ENCODE measurements at regions not wholly inside any gene's neighbourhood (a gene's known extent, or its start where the extent isn't known, plus 50 kb on each side); places are given as distances from the start of the nearest gene placed in this dataset.

DNA sequence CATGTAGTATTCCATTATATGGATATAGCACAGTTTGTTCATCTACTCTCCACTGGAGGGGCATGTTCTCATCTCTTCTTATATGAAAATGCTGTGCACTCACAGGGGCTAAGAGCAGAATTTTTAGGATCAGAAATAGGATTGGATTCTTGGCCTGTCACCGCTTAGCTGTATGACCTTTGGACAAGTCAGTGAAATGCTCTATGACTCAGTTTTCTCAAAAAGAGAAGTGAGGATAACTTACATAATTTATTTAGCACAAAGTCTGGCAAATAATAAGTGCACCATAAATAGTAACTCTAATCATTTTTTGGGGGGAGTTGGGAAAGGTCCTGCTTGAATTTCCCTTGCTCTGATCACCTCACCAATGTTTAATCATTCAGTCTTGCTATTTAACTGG lies 103.7 kb upstream of the LRIG1 start:
- TF ChIP-seq, protein P1, sequence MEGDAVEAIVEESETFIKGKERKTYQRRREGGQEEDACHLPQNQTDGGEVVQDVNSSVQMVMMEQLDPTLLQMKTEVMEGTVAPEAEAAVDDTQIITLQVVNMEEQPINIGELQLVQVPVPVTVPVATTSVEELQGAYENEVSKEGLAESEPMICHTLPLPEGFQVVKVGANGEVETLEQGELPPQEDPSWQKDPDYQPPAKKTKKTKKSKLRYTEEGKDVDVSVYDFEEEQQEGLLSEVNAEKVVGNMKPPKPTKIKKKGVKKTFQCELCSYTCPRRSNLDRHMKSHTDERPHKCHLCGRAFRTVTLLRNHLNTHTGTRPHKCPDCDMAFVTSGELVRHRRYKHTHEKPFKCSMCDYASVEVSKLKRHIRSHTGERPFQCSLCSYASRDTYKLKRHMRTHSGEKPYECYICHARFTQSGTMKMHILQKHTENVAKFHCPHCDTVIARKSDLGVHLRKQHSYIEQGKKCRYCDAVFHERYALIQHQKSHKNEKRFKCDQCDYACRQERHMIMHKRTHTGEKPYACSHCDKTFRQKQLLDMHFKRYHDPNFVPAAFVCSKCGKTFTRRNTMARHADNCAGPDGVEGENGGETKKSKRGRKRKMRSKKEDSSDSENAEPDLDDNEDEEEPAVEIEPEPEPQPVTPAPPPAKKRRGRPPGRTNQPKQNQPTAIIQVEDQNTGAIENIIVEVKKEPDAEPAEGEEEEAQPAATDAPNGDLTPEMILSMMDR (conservative IDR thresholded peaks at IDR 0.05): no peak
- H3K27ac Mint-ChIP-seq: no peak overlapping the region
- peaks cover 13% of the 10 kb centered on the region for H3K27me3 Mint-ChIP-seq
- DNase-seq (ENCODE audit: extremely low spot score, unreplicated experiment): no peak
- H3K4me3 Mint-ChIP-seq: no peak overlapping the region
- no peaks in the 10 kb centered on the region for H3K9me3 Mint-ChIP-seq
- peaks cover 17% of the 10 kb centered on the region for H3K4me1 Mint-ChIP-seq (ENCODE audit: unreplicated experiment)
- no peaks in the 10 kb centered on the region for H3K36me3 Mint-ChIP-seq

DNA sequence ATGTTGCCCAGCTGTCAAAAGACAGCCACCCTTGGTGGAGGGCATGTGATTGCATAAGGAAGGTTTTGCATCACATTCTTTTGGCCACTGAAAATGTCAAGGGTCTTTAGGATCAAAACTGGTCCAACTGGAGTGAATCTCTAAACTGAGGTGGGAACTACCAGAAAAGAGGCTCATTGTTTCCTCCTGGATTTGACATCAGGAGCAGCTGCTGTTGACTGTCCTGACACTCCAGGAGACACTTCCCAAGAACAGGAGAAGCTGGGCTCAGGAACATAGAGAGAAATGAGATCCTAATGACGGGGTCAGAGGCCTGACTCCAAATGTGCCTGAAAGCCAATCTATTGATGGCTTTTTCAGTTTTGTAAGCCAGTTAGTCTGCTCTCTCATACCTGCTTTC lies 105.3 kb upstream of the LRIG1 start:
- H3K4me1 Mint-ChIP-seq (ENCODE audit: unreplicated experiment): peaks cover 26% of the 10 kb centered on the region
- H3K36me3 Mint-ChIP-seq: no peaks in the 10 kb centered on the region
- no peak overlapping the region for H3K27ac Mint-ChIP-seq
- DNase-seq (ENCODE audit: extremely low spot score, unreplicated experiment): no peak
- peaks cover 11% of the 10 kb centered on the region for H3K27me3 Mint-ChIP-seq
- no peaks in the 10 kb centered on the region for H3K9me3 Mint-ChIP-seq
- no peak overlapping the region for H3K4me3 Mint-ChIP-seq
- TF ChIP-seq, protein P1 (conservative IDR thresholded peaks at IDR 0.05): no peak

DNA sequence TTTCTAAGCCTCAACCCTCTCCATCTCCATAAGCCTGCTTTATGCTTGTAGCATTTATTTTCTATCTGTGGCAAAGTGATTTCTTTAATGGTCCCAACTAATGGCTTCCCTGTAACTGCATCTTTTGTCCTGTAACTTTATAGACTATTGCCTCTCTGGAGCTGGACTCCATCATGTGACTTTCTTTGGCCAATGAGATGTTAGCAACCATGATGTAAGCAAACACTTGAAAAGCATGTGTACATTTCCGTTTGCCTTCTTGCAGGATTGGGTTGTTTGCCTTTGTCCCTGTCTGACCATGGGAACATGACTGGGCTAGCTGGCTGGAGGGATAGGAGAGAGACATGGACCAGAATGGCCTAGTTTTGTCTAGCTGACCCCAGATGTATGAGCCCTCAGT lies 106.0 kb upstream of the LRIG1 start:
- Mint-ChIP-seq H3K27ac (no peak overlapping the region), H3K4me3 (no peak overlapping the region), H3K36me3 (no peaks in the 10 kb centered on the region), H3K9me3 (no peaks in the 10 kb centered on the region), H3K27me3 (peaks cover 11% of the 10 kb centered on the region), H3K4me1 (ENCODE audit: unreplicated experiment) (peaks cover 26% of the 10 kb centered on the region)
- no peak for DNase-seq (ENCODE audit: extremely low spot score, unreplicated experiment)
- TF ChIP-seq, protein P1 (conservative IDR thresholded peaks at IDR 0.05): no peak

DNA sequence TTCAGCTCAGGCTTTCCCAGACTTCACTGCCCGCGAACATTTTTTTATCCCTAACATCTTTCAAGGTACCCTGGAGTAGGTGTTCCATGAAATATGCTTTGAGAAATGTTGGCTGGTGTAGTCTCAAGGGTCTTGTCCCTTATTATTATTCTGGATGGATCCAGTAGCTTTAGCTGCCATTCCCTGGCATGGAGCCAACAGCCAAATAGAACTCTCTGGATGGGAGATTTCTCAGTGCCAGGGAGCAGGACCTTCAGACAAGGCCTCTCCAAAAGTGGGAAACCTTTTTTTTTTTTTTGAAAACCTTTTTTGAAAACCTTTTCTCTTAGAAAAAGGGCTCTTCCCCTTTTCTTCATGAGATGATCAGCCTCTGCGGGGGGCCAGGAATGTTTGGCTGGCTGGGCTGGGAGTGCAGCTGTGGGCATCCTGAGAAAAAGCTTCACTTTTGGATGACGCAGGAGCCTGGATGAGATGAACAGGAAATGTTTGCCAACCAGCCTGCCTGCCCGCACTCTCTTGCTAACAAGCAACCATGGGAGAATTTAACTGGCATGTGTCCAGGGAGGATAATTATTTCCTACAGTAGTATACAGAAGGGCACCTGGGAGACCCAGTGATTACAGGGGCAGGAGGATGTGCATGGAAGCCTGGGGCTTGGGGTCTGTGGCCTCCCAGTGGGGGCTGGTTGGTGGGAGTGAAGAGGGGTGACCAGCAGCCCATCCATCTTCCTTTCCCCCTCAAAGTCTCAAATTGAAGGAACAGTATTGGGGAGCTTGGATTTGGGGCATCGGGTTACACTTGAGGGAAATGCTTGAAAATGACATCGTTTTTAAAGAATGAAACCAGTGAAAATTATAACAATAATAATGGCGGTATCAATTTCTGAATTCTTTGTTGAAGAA lies 109.1 kb upstream of the LRIG1 start:
- H3K27ac Mint-ChIP-seq: peak overlapping the region; percentile 43
- H3K36me3 Mint-ChIP-seq: no peaks in the 10 kb centered on the region
- no peaks in the 10 kb centered on the region for H3K9me3 Mint-ChIP-seq
- H3K4me1 Mint-ChIP-seq (ENCODE audit: unreplicated experiment): peaks cover 9% of the 10 kb centered on the region
- DNase-seq (ENCODE audit: extremely low spot score, unreplicated experiment): no peak
- H3K4me3 Mint-ChIP-seq: no peak overlapping the region
- TF ChIP-seq, protein P1 (conservative IDR thresholded peaks at IDR 0.05): no peak
- H3K27me3 Mint-ChIP-seq: peaks cover 11% of the 10 kb centered on the region

DNA sequence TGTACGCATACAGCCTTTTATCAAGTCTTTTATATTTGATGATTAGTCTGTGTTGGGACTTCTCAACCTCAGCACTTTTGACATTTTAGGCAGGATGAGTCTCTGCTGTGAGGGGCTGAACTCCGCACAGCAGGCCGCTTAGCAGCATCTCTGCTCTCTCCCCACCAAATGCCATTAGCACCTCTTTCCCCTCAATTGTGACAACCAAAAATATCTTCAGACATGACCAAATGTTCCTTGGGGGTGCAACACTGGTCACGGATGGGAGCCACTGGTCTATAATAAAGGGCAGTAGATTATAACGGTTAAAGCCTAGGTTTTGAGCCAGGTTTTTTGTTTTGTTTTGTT lies 109.7 kb upstream of the LRIG1 start:
- H3K9me3 Mint-ChIP-seq: no peaks in the 10 kb centered on the region
- no peaks in the 10 kb centered on the region for H3K36me3 Mint-ChIP-seq
- TF ChIP-seq, protein P1 (conservative IDR thresholded peaks at IDR 0.05): no peak
- H3K4me1 Mint-ChIP-seq (ENCODE audit: unreplicated experiment): peaks cover 9% of the 10 kb centered on the region
- H3K4me3 Mint-ChIP-seq: no peak overlapping the region
- H3K27ac Mint-ChIP-seq: no peak overlapping the region
- no peak for DNase-seq (ENCODE audit: extremely low spot score, unreplicated experiment)
- H3K27me3 Mint-ChIP-seq: peaks cover 11% of the 10 kb centered on the region

All from type B pancreatic cell (in vitro differentiated cells).